PFSK-1 (cell line): ENCODE measurements at regions not wholly inside any gene's neighbourhood (a gene's known extent, or its start where the extent isn't known, plus 50 kb on each side); places are given as distances from the start of the nearest gene placed in this dataset.

Experiments used
- FOXP2 ChIP-seq: optimal IDR thresholded peaks from 2 replicates; pipeline ENCODE3; 2011; ENCODE audit warnings: borderline replicate concordance, control low read depth, inconsistent platforms; ENCODE audit not compliant: insufficient read depth; ENCODE audit errors: extremely low read length, extremely low read depth
- POLR2AphosphoS5 ChIP-seq: IDR thresholded peaks from 2 replicates; pipeline ENCODE4 v1.6.1; 2012; ENCODE audit warnings: low read depth, mild to moderate bottlenecking, control low read depth, low read length, moderate library complexity
- REST ChIP-seq, 2 experiments: IDR thresholded peaks; 2 replicates each; pipeline versions ENCODE4 v1.6.1 to v1.8.0; 2011 to 2012; ENCODE audit warnings: low read depth in 2 of 2, low read length in 2 of 2, control low read depth in 1 of 2, inconsistent platforms in 1 of 2, mild to moderate bottlenecking in 1 of 2, moderate library complexity in 1 of 2; ENCODE audit not compliant: insufficient read depth in 1 of 2
- SIN3A ChIP-seq: IDR thresholded peaks from 2 replicates; pipeline ENCODE4 v1.6.1; 2012; ENCODE audit warnings: mild to moderate bottlenecking, low read length, moderate library complexity, borderline replicate concordance; ENCODE audit not compliant: insufficient read depth
- TAF1 ChIP-seq: IDR thresholded peaks from 2 replicates; pipeline ENCODE4 v1.6.1; 2012; ENCODE audit warnings: low read length, control low read depth, borderline replicate concordance; ENCODE audit not compliant: insufficient read depth

DNA sequence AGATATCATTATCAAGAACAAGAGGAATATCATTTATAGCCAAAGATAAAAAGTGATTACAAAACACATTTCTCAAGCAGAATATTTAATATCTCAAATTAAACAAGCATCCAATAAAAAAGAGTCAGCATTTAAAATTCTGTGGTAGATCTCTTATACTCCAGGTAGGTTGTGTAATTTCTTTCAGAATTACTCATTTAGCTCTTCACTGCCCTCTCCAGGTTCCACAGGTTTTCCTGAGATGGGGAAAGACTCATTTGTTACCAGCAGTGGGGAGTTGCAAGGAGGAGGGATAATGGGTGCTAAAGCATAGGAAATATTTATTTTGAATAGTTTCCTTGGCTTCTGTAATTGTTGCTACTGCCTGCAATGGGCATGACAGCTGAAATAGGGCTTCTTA lies 83.1 kb upstream of the RASGRP1 start:
- TF ChIP-seq FOXP2 (no peak), REST (IDR thresholded peaks at IDR 0.05; ENCODE audit: insufficient read depth in 1 of 2, low read depth in 2 of 2, low read length in 2 of 2) (no peak), POLR2AphosphoS5 (no peak), TAF1 (no peak), SIN3A (no peak)

- no peak for TF ChIP-seq REST (IDR thresholded peaks at IDR 0.05; ENCODE audit: insufficient read depth in 1 of 2, low read depth in 2 of 2, low read length in 2 of 2)
- TF ChIP-seq TAF1 = no peak
- no peak for TF ChIP-seq FOXP2
- no peak for TF ChIP-seq POLR2AphosphoS5
- TF ChIP-seq SIN3A = no peak
Measured at GRCh38 chr15:38648121-38648843, 83.7 kb upstream of the RASGRP1 start.

- TF ChIP-seq TAF1 (no peak), REST (IDR thresholded peaks at IDR 0.05; ENCODE audit: insufficient read depth in 1 of 2, low read depth in 2 of 2, low read length in 2 of 2) (no peak), SIN3A (no peak), FOXP2 (no peak), POLR2AphosphoS5 (no peak)
Measured at GRCh38 chr15:38650384-38650783, 85.8 kb upstream of the RASGRP1 start.

DNA sequence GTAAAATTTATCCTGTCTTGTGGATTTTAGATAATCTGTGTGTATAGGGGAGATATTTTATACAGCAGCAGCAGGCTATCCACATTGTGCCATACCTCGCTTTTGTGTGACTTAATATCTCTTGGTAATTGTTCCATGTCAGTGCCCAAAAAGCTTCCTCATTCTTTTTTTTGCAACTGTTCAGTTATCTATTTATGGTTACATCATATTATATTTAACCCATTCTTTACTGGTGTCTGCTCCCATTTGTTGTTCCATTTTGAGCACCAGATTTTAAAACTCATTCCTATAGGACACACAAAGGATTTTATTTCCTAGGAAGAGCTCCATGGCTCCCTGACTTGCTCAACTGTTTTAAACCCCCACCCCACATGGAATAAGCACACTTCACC lies 86.3 kb upstream of the RASGRP1 start:
- TF ChIP-seq POLR2AphosphoS5 (no peak), TAF1 (no peak), SIN3A (no peak), REST (IDR thresholded peaks at IDR 0.05; ENCODE audit: insufficient read depth in 1 of 2, low read depth in 2 of 2, low read length in 2 of 2) (no peak), FOXP2 (no peak)
